ENCODE measurements at regions not wholly inside any gene's neighbourhood (a gene's known extent, or its start where the extent isn't known, plus 50 kb on each side); places are given as distances from the start of the nearest gene placed in this dataset.

GRCh38 chr2:239522740-239523119 lies 121.9 kb upstream of the HDAC4 start:
- TF ChIP-seq, protein P1, sequence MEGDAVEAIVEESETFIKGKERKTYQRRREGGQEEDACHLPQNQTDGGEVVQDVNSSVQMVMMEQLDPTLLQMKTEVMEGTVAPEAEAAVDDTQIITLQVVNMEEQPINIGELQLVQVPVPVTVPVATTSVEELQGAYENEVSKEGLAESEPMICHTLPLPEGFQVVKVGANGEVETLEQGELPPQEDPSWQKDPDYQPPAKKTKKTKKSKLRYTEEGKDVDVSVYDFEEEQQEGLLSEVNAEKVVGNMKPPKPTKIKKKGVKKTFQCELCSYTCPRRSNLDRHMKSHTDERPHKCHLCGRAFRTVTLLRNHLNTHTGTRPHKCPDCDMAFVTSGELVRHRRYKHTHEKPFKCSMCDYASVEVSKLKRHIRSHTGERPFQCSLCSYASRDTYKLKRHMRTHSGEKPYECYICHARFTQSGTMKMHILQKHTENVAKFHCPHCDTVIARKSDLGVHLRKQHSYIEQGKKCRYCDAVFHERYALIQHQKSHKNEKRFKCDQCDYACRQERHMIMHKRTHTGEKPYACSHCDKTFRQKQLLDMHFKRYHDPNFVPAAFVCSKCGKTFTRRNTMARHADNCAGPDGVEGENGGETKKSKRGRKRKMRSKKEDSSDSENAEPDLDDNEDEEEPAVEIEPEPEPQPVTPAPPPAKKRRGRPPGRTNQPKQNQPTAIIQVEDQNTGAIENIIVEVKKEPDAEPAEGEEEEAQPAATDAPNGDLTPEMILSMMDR (IDR thresholded peaks at IDR 0.05): no peak
- TF ChIP-seq POLR2AphosphoS5 (IDR thresholded peaks at IDR 0.05): no peak
- no peak for TF ChIP-seq POLR2A (IDR thresholded peaks at IDR 0.05)
- no peak for TF ChIP-seq EP300 (IDR thresholded peaks at IDR 0.05)
- peaks cover 0 to 26% (median 6%) of the 10 kb centered on the region in 3 donors for H3K27me3 ChIP-seq
- intact Hi-C loops (cut with DNase I; ENCODE audit: low total_unique reads): no loop called here
- no peak overlapping the region for H3K4me3 ChIP-seq
- H3K9me3 ChIP-seq: no peaks in the 10 kb centered on the region
- no peaks in the 10 kb centered on the region for H3K4me1 ChIP-seq
- WGBS, 5 donors: 80 to 88% (median 84%) methylated on average over 8 to 12 of the region's 12 CpGs
- no peak overlapping the region for H3K27ac ChIP-seq
- no peak for DNase-seq
- no peaks in the 10 kb centered on the region for H3K36me3 ChIP-seq

GRCh38 chr2:239522002-239522739 lies 121.4 kb upstream of the HDAC4 start:
- TF ChIP-seq, protein P1 (IDR thresholded peaks at IDR 0.05): no peak
- no peaks in the 10 kb centered on the region for H3K9me3 ChIP-seq
- no peaks in the 10 kb centered on the region for H3K36me3 ChIP-seq
- no peak overlapping the region for H3K4me3 ChIP-seq
- peak in 1 of 2 donors; percentile 56 for DNase-seq
- peaks cover 0 to 26% (median 6%) of the 10 kb centered on the region in 3 donors for H3K27me3 ChIP-seq
- 54 to 74% (median 64%) methylated on average over 14 to 15 of the region's 15 CpGs for WGBS, 5 donors
- H3K4me1 ChIP-seq: no peaks in the 10 kb centered on the region
- intact Hi-C loops (cut with DNase I; ENCODE audit: low total_unique reads): no loop called here
- no peak overlapping the region for H3K27ac ChIP-seq

- WGBS, 5 donors: 85 to 93% (median 88%) methylated on average over 6 of the region's 6 CpGs
- TF ChIP-seq, protein P1 (IDR thresholded peaks at IDR 0.05): no peak
- no peak for TF ChIP-seq POLR2A (IDR thresholded peaks at IDR 0.05)
- TF ChIP-seq EP300 (IDR thresholded peaks at IDR 0.05): no peak
- TF ChIP-seq POLR2AphosphoS5 (IDR thresholded peaks at IDR 0.05): no peak
- peaks cover 0 to 20% (median 6%) of the 10 kb centered on the region in 3 donors for H3K27me3 ChIP-seq
- no peak overlapping the region for H3K4me3 ChIP-seq
- no peaks in the 10 kb centered on the region for H3K36me3 ChIP-seq
- intact Hi-C loops (cut with DNase I; ENCODE audit: low total_unique reads): no loop called here
- DNase-seq: no peak
- no peaks in the 10 kb centered on the region for H3K9me3 ChIP-seq
- H3K27ac ChIP-seq: no peak overlapping the region
- H3K4me1 ChIP-seq: no peaks in the 10 kb centered on the region
These were observed 120.6 kb upstream of the HDAC4 start for GRCh38 chr2:239521518-239521815.

- 91 to 94% (median 94%) methylated on average over 28 to 29 of the region's 29 CpGs for WGBS, 5 donors
These were observed 120.1 kb upstream of the HDAC4 start for GRCh38 chr2:239520811-239521517.

More at GRCh38 chr2:239520811-239521517, 120.1 kb upstream of the HDAC4 start:
- intact Hi-C loops (cut with DNase I; ENCODE audit: low total_unique reads): no loop called here
- no peak overlapping the region for H3K4me3 ChIP-seq
- TF ChIP-seq POLR2AphosphoS5 (IDR thresholded peaks at IDR 0.05): no peak
- TF ChIP-seq, protein P1 (IDR thresholded peaks at IDR 0.05): no peak
- no peak for TF ChIP-seq EP300 (IDR thresholded peaks at IDR 0.05)
- TF ChIP-seq POLR2A (IDR thresholded peaks at IDR 0.05): no peak
- H3K9me3 ChIP-seq: no peaks in the 10 kb centered on the region
- no peak for DNase-seq
- H3K36me3 ChIP-seq: no peaks in the 10 kb centered on the region
- H3K27me3 ChIP-seq: peaks cover 0 to 20% (median 6%) of the 10 kb centered on the region in 3 donors
- H3K27ac ChIP-seq: no peak overlapping the region
- H3K4me1 ChIP-seq: no peaks in the 10 kb centered on the region

Data from stomach (tissue), 8 donors.